ENCODE measurements at regions not wholly inside any gene's neighbourhood (a gene's known extent, or its start where the extent isn't known, plus 50 kb on each side); places are given as distances from the start of the nearest gene placed in this dataset.

DNA sequence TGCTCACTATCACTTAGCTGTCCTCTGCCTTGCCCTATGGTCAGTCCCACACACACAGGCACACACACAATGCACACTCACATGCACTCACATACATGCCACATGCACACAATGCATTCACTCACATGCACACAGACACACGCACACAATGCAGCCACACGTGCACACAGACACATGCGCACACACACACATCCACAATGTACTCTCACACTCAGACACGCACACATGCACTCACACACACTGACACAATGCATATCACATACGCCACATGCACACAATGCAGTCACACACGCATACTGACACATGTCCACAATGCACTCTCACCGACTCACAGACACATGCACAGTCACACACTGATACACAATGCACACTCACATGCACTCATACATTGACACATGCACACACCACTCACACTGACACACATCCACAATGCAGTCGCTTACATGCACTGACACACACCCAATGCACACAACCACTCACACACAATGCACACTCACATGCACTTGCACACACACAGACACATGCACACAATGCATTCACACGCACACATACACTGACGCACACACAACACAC lies 99.7 kb downstream of the ENGASE start:
- no peak for TF ChIP-seq JUND (IDR thresholded peaks at IDR 0.05; ENCODE audit: low read depth)
- in situ Hi-C loops (cut with HindIII; ENCODE audit: low pct_unique_long_range_greater_than_20kb, low sequenced_read_pairs) = no loop called here
- no peak for DNase-seq (ENCODE audit: low read depth in 1 of 2, low spot score in 1 of 2)

DNA sequence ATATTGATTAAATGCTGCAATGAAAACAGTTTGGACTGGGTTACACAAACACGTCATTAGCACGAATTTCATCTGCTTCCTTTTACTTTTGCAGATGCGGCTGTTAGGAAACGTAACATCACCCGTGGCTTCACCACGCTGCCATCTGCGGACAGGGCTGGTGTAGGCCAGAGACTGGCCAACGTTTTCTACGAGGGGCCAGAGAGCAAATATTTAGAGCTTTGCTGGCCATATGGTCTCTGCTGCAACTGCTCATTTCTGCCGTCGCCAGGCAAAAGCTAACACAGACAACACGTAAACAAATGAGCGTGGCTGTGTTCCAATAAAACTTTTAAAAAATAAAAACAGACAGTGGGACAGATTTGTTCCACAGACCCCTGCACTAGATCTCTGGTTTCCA lies 96.6 kb downstream of the ENGASE start:
- TF ChIP-seq JUND (IDR thresholded peaks at IDR 0.05; ENCODE audit: low read depth) = no peak
- in situ Hi-C loops (cut with HindIII; ENCODE audit: low pct_unique_long_range_greater_than_20kb, low sequenced_read_pairs) = no loop called here
- DNase-seq (ENCODE audit: low read depth in 1 of 2, low spot score in 1 of 2) = no peak

DNA sequence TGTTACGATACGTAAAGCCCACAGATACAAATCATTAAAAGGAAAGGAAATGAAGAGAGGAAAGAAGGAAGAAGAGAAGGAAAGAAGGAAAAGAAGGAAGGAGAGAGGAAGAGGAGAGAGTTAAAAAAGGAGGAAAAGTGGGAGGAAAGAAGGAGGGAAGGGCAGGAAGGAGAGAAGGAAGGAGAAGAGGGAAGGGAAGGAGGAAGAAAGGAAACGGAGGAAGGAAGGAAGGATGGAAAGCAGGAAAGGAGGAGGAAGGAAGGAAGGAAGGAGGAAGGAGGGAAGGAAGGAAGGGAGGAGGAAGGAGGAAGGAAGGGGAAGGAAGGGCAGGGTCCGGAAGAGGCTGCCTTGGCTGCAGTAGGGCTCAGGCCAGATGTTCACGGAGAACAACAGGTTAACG lies 95.2 kb downstream of the ENGASE start:
- no peak for TF ChIP-seq JUND (IDR thresholded peaks at IDR 0.05; ENCODE audit: low read depth)
- no peak for DNase-seq (ENCODE audit: low read depth in 1 of 2, low spot score in 1 of 2)
- in situ Hi-C loops (cut with HindIII; ENCODE audit: low pct_unique_long_range_greater_than_20kb, low sequenced_read_pairs) = no loop called here

DNA sequence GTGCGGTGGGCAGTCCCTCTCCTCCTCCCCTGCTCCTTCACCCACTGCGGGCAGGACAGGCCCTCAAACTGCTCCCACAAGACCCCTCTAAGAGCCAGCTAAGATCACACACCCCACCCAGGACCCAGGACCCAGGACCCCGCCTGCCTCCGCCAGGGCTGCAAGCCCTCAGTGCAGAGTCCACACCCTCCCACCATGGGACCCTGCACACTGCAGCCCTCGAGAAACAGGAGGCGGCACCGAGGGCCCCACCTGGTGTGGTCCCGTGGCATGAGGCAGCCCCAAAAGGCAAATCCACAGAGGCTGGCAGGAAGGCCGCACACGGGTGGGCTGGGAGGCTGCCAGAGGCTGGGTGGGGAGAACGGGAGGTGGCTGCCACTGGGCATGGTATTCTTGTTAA lies 94.7 kb downstream of the ENGASE start:
- in situ Hi-C loops (cut with HindIII; ENCODE audit: low pct_unique_long_range_greater_than_20kb, low sequenced_read_pairs) = no loop called here
- DNase-seq (ENCODE audit: low read depth in 1 of 2, low spot score in 1 of 2) = no peak
- no peak for TF ChIP-seq JUND (IDR thresholded peaks at IDR 0.05; ENCODE audit: low read depth)

DNA sequence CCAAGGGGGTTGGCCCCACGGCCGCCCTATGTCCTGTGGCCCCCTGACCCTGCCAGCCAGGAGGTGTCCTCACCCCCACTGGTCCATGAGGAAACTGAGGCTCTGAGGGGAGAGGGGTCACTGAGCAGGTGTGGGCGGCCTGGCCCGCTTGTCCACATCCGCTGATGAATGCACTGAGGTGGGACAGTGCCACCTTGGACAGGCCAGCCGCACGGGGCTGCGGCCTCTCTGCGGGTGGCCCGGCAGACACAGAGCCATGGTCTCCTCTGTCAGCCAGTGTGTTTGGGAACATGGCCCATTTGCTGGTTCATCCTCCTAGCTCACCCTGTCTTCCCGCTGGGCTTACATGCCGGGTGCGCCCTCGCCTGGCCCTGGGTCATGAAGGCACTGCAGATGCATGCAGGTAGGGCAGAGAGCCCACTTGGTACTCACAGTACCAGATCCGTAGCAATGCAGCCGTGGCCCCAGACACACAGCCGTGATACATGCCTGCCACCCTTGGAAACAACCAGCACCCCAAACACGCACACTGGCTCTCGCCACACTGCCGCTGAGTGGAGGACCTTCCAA lies 93.9 kb downstream of the ENGASE start:
- no peak for TF ChIP-seq JUND (IDR thresholded peaks at IDR 0.05; ENCODE audit: low read depth)
- in situ Hi-C loops (cut with HindIII; ENCODE audit: low pct_unique_long_range_greater_than_20kb, low sequenced_read_pairs) = no loop called here
- DNase-seq (ENCODE audit: low read depth in 1 of 2, low spot score in 1 of 2) = peak; percentile 68 to 79

DNA sequence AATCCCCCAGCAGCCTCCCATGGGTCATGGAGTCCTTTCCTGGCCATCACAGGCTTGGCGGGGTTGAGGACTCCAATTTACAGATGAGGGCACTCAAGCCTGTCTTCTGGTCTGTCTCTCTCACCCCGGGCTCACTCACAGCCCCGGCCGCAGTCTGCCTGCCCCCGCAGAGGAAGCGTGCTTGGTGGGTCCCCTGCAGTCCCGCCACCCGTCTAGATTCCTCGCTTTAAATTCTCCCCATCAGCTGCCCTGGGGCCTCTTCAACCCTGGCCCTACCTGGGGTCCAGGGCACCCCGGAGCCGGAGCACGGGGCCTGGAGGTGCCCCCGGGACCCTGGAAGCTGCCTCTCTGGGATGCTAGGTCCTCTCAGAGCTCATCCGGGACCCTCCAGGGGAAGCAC lies 92.9 kb downstream of the ENGASE start:
- TF ChIP-seq JUND (IDR thresholded peaks at IDR 0.05; ENCODE audit: low read depth) = no peak
- in situ Hi-C loops (cut with HindIII; ENCODE audit: low pct_unique_long_range_greater_than_20kb, low sequenced_read_pairs) = no loop called here
- DNase-seq (ENCODE audit: low read depth in 1 of 2, low spot score in 1 of 2) = no peak

DNA sequence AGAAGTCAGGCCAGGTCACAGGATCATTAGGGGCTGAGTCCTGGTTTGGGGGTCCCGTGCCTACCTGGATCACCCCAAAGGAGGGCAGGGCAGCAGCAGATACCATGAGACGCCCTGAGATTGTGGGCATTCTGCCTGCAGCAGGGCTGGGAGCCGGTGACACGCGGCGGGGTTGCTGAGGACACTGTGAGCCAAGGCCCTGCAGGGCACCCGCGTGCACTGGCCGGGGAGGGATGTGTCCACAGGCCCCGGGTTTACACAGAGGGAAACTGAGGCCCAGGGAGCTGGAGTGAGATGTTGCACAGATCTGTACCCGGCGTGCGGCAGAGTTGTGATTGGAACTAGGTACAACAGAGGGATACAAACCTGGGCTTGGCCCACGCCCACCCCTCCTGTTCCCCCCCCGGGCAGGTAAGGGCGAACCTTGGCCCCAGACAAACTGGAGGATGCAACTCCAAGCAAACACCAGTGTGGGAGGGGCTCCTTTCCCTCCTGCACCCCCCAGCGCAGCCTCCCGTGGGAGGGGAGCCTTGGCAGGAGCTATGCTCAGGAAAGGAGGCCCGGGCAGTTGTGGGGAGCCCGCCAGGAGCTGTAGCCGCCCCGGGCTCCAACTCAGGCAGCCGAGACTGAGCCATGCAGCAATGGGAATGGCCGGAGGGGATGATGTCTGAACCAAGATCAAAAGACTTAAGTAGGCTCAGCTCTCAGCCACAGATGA lies 91.3 kb downstream of the ENGASE start:
- in situ Hi-C loops (cut with HindIII; ENCODE audit: low pct_unique_long_range_greater_than_20kb, low sequenced_read_pairs) = no loop called here
- DNase-seq (ENCODE audit: low read depth in 1 of 2, low spot score in 1 of 2) = no peak
- TF ChIP-seq JUND (IDR thresholded peaks at IDR 0.05; ENCODE audit: low read depth) = no peak

DNA sequence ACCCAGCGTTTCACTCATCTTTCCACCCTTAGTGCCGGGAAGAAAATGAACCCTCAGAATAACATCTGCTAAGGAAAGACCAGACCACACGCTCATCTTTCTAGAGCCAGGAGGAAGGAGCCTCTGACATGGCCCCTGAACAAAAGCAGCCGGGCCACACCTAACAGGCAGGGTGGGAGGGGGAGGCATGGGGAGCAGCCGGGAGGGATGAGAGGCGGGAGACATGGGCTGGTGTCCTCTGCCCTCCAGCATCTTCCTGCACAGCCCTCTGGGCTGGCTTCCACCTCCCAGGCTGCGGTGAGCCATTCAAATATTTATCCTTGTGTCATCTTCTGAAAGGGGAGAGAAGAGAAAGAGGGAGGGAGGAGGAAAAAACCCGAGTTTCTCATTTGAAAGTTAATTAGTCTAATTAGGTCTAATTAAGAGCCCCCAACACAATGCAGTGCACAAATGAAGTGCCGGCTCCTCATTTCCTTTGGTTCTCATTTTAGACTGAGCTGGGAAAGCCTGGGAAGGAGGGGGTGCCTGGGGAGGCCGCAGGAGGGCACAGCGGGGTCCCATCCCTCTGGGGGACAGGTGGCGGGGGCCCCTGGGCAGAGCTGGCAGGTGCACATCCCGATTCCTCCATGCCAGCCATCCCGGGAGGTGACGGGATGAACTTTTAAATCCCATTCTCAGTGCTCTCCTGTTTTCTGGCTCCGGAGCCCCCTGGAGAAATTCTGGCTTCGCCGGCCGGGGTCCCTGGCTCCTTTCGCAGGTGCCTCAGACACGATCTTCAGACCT lies 90.5 kb downstream of the ENGASE start:
- in situ Hi-C loops (cut with HindIII; ENCODE audit: low pct_unique_long_range_greater_than_20kb, low sequenced_read_pairs) = no loop called here
- no peak for DNase-seq (ENCODE audit: low read depth in 1 of 2, low spot score in 1 of 2)
- TF ChIP-seq JUND (IDR thresholded peaks at IDR 0.05; ENCODE audit: low read depth) = no peak

DNA sequence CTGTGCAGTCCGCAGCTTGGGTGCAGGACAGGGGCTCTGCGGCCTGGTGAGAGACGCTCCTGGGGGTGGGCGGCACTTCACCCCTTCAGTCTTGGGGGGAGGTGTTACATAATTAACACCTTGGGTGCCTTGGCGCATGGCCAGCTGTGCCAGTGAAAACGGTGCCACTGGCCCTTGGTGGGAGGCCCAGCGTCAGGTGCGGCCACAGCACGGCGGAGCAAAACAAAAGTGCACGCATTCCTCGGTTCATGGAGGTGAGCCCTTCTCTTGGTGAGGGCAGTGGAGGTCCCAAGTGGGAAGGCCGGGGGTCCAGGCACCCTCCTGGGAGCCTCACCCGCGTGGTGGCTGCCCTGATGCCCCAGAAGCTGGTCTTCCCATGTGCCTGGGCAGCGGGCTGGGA lies 89.8 kb downstream of the ENGASE start:
- in situ Hi-C loops (cut with HindIII; ENCODE audit: low pct_unique_long_range_greater_than_20kb, low sequenced_read_pairs) = no loop called here
- TF ChIP-seq JUND (IDR thresholded peaks at IDR 0.05; ENCODE audit: low read depth) = no peak
- no peak for DNase-seq (ENCODE audit: low read depth in 1 of 2, low spot score in 1 of 2)

DNA sequence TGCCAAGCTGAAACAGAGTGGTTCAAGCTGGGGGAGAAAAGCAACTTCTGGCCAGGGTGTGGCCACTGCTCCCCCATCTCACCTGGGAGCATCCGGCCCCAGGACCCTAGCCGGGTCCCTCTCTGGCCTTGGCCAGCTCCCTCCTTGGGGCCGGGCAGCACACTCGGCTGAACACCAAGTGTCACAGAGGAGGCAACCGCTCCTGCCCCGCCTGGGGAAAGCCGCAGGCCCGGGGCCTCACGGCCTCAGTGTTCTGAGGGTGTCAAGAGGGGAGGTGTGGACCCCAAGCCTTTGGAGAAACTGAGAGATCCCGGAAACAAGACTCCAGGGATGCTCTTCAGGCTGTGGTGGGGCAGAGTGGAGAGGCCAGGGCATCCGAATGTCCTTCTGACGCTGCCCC lies 88.4 kb downstream of the ENGASE start:
- in situ Hi-C loops (cut with HindIII; ENCODE audit: low pct_unique_long_range_greater_than_20kb, low sequenced_read_pairs) = no loop called here
- TF ChIP-seq JUND (IDR thresholded peaks at IDR 0.05; ENCODE audit: low read depth) = no peak
- no peak for DNase-seq (ENCODE audit: low read depth in 1 of 2, low spot score in 1 of 2)

DNA sequence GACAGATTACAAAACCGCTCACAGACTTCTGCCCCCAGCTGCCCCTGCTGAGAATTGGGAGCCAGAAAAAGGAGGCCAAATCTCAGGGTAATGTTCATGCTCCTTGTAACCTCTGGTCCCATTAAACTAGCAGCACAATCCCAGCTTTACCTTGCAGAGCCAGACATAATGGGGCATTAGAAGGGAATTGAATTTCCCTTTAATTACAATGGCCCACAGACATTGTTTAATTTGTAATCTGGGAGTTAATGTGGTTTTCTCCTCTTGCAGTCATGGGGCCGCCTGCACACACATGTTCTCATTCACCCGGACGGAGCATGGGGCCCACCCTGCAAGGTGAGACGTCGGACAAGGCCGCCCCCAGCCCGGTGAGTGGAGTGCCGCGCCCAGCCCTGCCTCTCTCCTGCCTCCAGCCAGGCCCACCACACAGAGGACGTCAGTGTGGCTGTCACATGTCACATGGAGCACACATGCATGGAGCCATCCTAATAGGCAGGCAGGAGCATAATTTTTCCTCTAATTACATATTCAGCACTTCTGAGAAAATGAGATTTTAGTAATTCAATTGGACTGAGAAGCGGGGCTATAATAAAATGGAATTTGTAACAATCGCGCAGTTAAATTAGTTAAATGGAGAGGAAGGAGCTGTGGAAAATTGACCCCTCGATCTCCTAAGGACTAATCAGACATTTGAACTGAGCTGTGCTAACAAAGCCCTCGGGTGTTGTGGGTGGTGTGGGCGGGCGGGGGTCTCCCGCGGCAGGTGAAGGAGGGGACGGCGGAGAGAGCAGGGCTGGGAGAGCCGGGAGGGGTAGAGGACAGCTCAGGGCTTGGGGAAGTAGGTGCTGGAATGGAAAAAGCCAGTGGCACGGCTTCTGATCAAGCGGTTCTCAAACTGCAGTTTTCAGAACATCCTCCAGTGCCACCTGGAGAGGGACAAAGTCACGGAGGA lies 87.7 kb downstream of the ENGASE start:
- no peak for TF ChIP-seq JUND (IDR thresholded peaks at IDR 0.05; ENCODE audit: low read depth)
- in situ Hi-C loops (cut with HindIII; ENCODE audit: low pct_unique_long_range_greater_than_20kb, low sequenced_read_pairs) = no loop called here
- DNase-seq (ENCODE audit: low read depth in 1 of 2, low spot score in 1 of 2) = no peak
